HCT116 (cell line): ENCODE measurements at regions not wholly inside any gene's neighbourhood (a gene's known extent, or its start where the extent isn't known, plus 50 kb on each side); places are given as distances from the start of the nearest gene placed in this dataset.

ENCODE experiments used
- ATF3 ChIP-seq: IDR thresholded peaks from 2 replicates; pipeline ENCODE4 v1.6.1; 2012
- CTCF ChIP-seq, 3 experiments: fragments of 200-600 bp in 1 of 3; sonication (generic) in 1 of 3; IDR thresholded peaks in 2 of 3; conservative IDR thresholded peaks in 1 of 3; 2 replicates each; pipeline ENCODE4 v1.5.1; 2012 to 2017; ENCODE audit warnings: low read depth in 2 of 3, low read length in 2 of 3, antibody characterized with exemption in 1 of 3, borderline replicate concordance in 1 of 3, control low read depth in 1 of 3, mild to moderate bottlenecking in 1 of 3, mixed read lengths in 1 of 3, mixed run types in 1 of 3, moderate library complexity in 1 of 3; ENCODE audit not compliant: insufficient read depth in 1 of 3
- EGR1 ChIP-seq: IDR thresholded peaks from 2 replicates; pipeline ENCODE4 v1.6.1; 2012; ENCODE audit warnings: low read depth
- EZH2 ChIP-seq: fragments of 200-600 bp; sonication (generic); IDR thresholded peaks from 2 replicates; pipeline ENCODE4 v1.6.1; 2017; ENCODE audit warnings: antibody characterized with exemption, mixed run types
- EZH2phosphoT487 ChIP-seq: fragments of 200-600 bp; IDR thresholded peaks from 2 replicates; pipeline ENCODE4 v1.6.1; 2018; ENCODE audit warnings: antibody characterized with exemption, borderline replicate concordance
- JUND ChIP-seq: IDR thresholded peaks from 2 replicates; pipeline ENCODE4 v1.6.1; 2012
- MAX ChIP-seq: IDR thresholded peaks from 2 replicates; pipeline ENCODE4 v1.6.1; 2012
- POLR2A ChIP-seq: IDR thresholded peaks from 2 replicates; pipeline ENCODE4 v1.7.0; 2011; ENCODE audit warnings: borderline replicate concordance; ENCODE audit not compliant: insufficient read depth, insufficient read length; ENCODE audit errors: extremely low read depth
- POLR2AphosphoS5 ChIP-seq: IDR thresholded peaks from 2 replicates; pipeline ENCODE4 v1.6.1; 2011; ENCODE audit warnings: mild to moderate bottlenecking, low read depth, low read length, moderate library complexity
- RAD21 ChIP-seq: IDR thresholded peaks from 2 replicates; pipeline ENCODE4 v1.6.1; 2012; ENCODE audit warnings: low read depth, mild to moderate bottlenecking
- SIN3A ChIP-seq: IDR thresholded peaks from 2 replicates; pipeline ENCODE4 v1.6.1; 2012; ENCODE audit warnings: low read depth
- SP1 ChIP-seq: IDR thresholded peaks from 2 replicates; pipeline ENCODE4 v1.6.1; 2012; ENCODE audit warnings: low read depth
- YY1 ChIP-seq: IDR thresholded peaks from 2 replicates; pipeline ENCODE4 v1.6.1; 2011; ENCODE audit warnings: low read length, low read depth, moderate library complexity, mild to moderate bottlenecking; ENCODE audit not compliant: insufficient replicate concordance; ENCODE audit errors: extremely low read depth
- ZFX ChIP-seq: fragments of 450-650 bp; IDR thresholded peaks from 2 replicates; pipeline ENCODE4 v1.6.1; 2017

DNA sequence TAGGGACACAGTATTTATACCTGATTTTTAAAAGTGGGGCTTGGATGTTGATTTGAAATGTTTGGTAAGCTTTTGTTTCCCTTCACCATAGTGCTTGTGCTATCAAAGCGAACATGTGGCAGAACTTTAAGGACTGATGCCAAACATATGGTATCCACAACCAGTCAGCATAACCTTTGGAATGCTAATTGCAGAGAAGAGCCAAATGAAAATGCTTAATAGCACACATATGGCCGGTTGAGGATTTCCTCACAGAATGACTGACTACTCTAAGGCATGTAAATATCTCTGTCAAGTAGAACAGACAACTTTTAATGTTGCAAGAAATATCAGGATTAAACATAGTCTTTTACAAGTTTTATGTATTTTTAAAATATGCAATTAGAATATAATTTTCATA, 120.9 kb upstream of the COL3A1 start:
- no peak for TF ChIP-seq RAD21
- TF ChIP-seq POLR2A: no peak
- TF ChIP-seq CTCF (IDR thresholded peaks at IDR 0.05 in 2 of 3, conservative IDR thresholded peaks at IDR 0.05 in 1 of 3; ENCODE audit: borderline replicate concordance in 1 of 3, insufficient read depth in 1 of 3, low read depth in 2 of 3, low read length in 2 of 3): no peak
- TF ChIP-seq YY1: no peak
- TF ChIP-seq ATF3: no peak
- no peak for TF ChIP-seq SP1
- no peak for TF ChIP-seq ZFX
- no peak for TF ChIP-seq EZH2phosphoT487
- no peak for TF ChIP-seq EGR1
- TF ChIP-seq SIN3A: no peak
- no peak for TF ChIP-seq MAX
- TF ChIP-seq POLR2AphosphoS5: no peak
- no peak for TF ChIP-seq JUND
- no peak for TF ChIP-seq EZH2
